Type B pancreatic cell (in vitro differentiated cells): ENCODE measurements at regions not wholly inside any gene's neighbourhood (a gene's known extent, or its start where the extent isn't known, plus 50 kb on each side); places are given as distances from the start of the nearest gene placed in this dataset.

Experiments
- DNase-seq: peaks from one replicate; pipeline ENCODE4 v3.0.0; 2021; ENCODE audit warnings: mixed read lengths; ENCODE audit not compliant: unreplicated experiment; ENCODE audit errors: extremely low spot score
- H3K27ac Mint-ChIP-seq: 2 replicates; pipeline ENCODE4 v1.8.0; 2021; ENCODE audit warnings: mild to moderate bottlenecking, mixed read lengths
- H3K27me3 Mint-ChIP-seq: 2 replicates; pipeline ENCODE4 v1.8.0; 2021; ENCODE audit warnings: mixed read lengths
- H3K36me3 Mint-ChIP-seq: 2 replicates; pipeline ENCODE4 v1.8.0; 2021; ENCODE audit warnings: mixed read lengths
- H3K4me1 Mint-ChIP-seq: one replicate; pipeline ENCODE4 v1.8.0; 2021; ENCODE audit warnings: mixed read lengths; ENCODE audit not compliant: unreplicated experiment
- H3K4me3 Mint-ChIP-seq: 2 replicates; pipeline ENCODE4 v1.8.0; 2021; ENCODE audit warnings: mild to moderate bottlenecking, mixed read lengths
- H3K9me3 Mint-ChIP-seq: 2 replicates; pipeline ENCODE4 v1.8.0; 2021; ENCODE audit warnings: mixed read lengths
- CTCF ChIP-seq: fragments of 200-600 bp; sonication (generic); conservative IDR thresholded peaks from 2 replicates; pipeline ENCODE4 v1.5.0; 2021; ENCODE audit warnings: antibody characterized with exemption, mild to moderate bottlenecking

DNA sequence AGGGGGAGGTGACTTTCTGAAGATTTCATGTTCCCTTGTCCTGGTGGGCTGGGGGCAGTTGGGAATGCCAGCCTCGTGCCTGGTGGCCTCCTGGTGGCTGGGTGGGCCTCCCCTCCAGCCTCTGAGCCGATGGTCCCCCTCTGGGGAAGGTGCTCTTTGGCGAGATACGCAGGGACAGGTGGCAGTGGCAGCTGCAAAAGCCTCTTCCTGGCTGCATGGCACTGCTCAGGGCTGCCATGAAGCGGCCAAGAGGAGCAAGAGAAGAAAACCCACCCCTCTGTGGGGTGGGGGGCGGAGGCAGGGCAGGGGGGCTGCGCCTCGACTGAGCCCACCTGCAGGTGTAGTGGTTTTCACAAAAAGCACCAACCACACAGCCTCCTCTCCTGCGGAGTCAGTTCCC is 61.8 kb upstream of the PHF21B start:
- H3K27me3 Mint-ChIP-seq = peaks cover 43% of the 10 kb centered on the region
- no peak overlapping the region for H3K27ac Mint-ChIP-seq
- H3K4me1 Mint-ChIP-seq = peaks cover 11% of the 10 kb centered on the region
- no peak overlapping the region for H3K4me3 Mint-ChIP-seq
- peaks cover 6% of the 10 kb centered on the region for H3K9me3 Mint-ChIP-seq
- no peaks in the 10 kb centered on the region for H3K36me3 Mint-ChIP-seq
- no peak for TF ChIP-seq CTCF
- no peak for DNase-seq

DNA sequence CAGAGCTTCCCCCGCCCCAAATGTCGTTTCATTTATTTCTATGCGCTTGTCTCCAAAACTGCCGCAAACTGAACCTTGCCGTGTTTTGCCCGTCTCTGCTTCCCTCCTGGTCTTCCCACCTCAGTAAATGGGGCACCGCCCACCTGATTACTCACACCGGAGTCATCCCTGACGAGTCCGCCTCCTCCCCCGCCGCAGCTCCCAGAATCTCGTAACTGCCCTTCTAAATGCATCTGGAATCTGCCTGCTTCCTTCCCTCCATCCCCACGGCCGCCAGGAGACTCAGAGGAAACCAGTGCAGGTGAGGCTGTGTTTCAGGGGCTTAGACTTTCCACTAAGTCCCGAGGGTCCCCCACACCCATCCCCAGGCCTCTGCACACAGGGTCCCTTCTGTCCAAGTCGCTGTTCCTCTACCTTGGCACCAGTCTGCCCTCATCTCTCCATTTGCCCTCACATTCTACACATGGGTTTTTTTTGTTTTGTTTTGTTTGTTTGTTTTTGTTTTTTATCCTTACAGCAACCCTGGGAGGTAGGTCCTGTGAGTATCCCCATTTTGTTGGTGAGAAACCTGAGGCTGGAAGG is 62.6 kb upstream of the PHF21B start:
- peaks cover 6% of the 10 kb centered on the region for H3K9me3 Mint-ChIP-seq
- no peak overlapping the region for H3K4me3 Mint-ChIP-seq
- peaks cover 11% of the 10 kb centered on the region for H3K4me1 Mint-ChIP-seq
- peaks cover 46% of the 10 kb centered on the region for H3K27me3 Mint-ChIP-seq
- no peak overlapping the region for H3K27ac Mint-ChIP-seq
- DNase-seq = no peak
- no peak for TF ChIP-seq CTCF
- no peaks in the 10 kb centered on the region for H3K36me3 Mint-ChIP-seq

DNA sequence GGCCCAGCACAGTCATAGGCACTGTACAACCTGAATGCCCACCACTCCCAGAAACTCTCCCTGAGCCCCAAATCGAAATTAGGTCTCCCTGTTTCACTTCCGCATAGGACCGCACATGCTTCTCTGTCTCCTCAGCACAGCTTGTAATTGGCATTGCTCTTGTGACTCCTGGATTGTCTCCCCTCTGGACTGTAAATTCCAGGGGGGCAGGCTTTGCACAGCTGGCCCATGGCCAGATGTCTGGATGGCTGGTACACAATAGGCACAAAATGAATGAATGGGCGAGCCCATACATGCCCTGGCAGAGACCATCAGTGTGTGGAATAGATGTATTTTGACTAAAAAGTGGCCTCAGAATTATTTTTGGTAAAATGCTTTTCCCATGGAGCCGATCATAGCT is 63.3 kb upstream of the PHF21B start:
- Mint-ChIP-seq H3K27ac (no peak overlapping the region), H3K9me3 (peaks cover 3% of the 10 kb centered on the region), H3K27me3 (peaks cover 48% of the 10 kb centered on the region), H3K4me3 (no peak overlapping the region), H3K4me1 (peaks cover 11% of the 10 kb centered on the region), H3K36me3 (no peaks in the 10 kb centered on the region)
- DNase-seq = no peak
- no peak for TF ChIP-seq CTCF

GRCh38 chr22:45077286-45077685 is 67.5 kb upstream of the PHF21B start:
- Mint-ChIP-seq H3K9me3 (peaks cover 6% of the 10 kb centered on the region), H3K4me3 (no peak overlapping the region), H3K4me1 (peaks cover 6% of the 10 kb centered on the region), H3K27me3 (peaks cover 52% of the 10 kb centered on the region), H3K27ac (no peak overlapping the region), H3K36me3 (peaks cover 4% of the 10 kb centered on the region)
- TF ChIP-seq CTCF = no peak
- DNase-seq = no peak

- TF ChIP-seq CTCF = no peak
- peaks cover 46% of the 10 kb centered on the region for H3K27me3 Mint-ChIP-seq
- H3K36me3 Mint-ChIP-seq = peaks cover 4% of the 10 kb centered on the region
- H3K27ac Mint-ChIP-seq = no peak overlapping the region
- peaks cover 4% of the 10 kb centered on the region for H3K4me1 Mint-ChIP-seq
- no peak overlapping the region for H3K4me3 Mint-ChIP-seq
- DNase-seq = no peak
- peaks cover 6% of the 10 kb centered on the region for H3K9me3 Mint-ChIP-seq
Measured at GRCh38 chr22:45077826-45078334, 68.1 kb upstream of the PHF21B start.
